Gastrocnemius medialis (tissue), 4 donors: ENCODE measurements at regions not wholly inside any gene's neighbourhood (a gene's known extent, or its start where the extent isn't known, plus 50 kb on each side); places are given as distances from the start of the nearest gene placed in this dataset.

Experiments
- POLR2A ChIP-seq, 2 donors: fragments of 450-650 bp; IDR thresholded peaks; one replicate each; pipeline ENCODE4 v1.6.1; 2017; ENCODE audit warnings: antibody characterized with exemption in 2 of 2, mild to moderate bottlenecking in 2 of 2, moderate library complexity in 2 of 2
- TF ChIP-seq, protein P1 (sequence below), 5 experiments: fragments of 450-650 bp in 3 of 5; fragments of 200-600 bp in 2 of 5; sonication (generic) in 2 of 5; IDR thresholded peaks in 4 of 5; conservative IDR thresholded peaks in 1 of 5; 1 replicate in 4 of 5; 2 replicates in 1 of 5; pipeline ENCODE4 v1.5.1; 2016 to 2019; ENCODE audit warnings: antibody characterized with exemption in 5 of 5, mild to moderate bottlenecking in 3 of 5, moderate library complexity in 3 of 5

DNA sequence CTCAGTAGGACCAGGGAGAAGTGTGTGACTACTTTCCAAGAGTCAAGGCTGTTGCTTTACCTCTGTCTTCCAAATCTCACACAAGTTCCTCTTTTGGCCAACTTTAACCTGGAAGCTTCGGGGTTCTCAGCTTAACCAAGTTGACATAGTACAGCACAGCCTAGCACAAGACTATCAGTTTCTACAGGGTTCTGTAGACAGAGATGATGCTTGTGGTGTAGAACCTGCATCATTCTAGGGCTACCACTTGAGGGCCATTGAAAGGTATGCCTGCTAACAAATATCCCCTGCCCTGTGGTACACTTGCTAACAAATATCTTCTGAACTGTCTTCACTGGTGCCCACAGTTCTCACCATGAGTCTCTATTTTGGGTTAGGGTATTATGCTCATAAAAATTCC, 62.0 kb upstream of the MAP3K7 start:
- no peak for TF ChIP-seq POLR2A (IDR thresholded peaks at IDR 0.05)
- TF ChIP-seq, protein P1, sequence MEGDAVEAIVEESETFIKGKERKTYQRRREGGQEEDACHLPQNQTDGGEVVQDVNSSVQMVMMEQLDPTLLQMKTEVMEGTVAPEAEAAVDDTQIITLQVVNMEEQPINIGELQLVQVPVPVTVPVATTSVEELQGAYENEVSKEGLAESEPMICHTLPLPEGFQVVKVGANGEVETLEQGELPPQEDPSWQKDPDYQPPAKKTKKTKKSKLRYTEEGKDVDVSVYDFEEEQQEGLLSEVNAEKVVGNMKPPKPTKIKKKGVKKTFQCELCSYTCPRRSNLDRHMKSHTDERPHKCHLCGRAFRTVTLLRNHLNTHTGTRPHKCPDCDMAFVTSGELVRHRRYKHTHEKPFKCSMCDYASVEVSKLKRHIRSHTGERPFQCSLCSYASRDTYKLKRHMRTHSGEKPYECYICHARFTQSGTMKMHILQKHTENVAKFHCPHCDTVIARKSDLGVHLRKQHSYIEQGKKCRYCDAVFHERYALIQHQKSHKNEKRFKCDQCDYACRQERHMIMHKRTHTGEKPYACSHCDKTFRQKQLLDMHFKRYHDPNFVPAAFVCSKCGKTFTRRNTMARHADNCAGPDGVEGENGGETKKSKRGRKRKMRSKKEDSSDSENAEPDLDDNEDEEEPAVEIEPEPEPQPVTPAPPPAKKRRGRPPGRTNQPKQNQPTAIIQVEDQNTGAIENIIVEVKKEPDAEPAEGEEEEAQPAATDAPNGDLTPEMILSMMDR (IDR thresholded peaks at IDR 0.05 in 4 of 5, conservative IDR thresholded peaks at IDR 0.05 in 1 of 5), result no peak
